ENCODE measurements at regions not wholly inside any gene's neighbourhood (a gene's known extent, or its start where the extent isn't known, plus 50 kb on each side); places are given as distances from the start of the nearest gene placed in this dataset.
A peak's percentile ranks its signal among the peaks of the same experiment; 100 is the strongest.
"Not testable (repeated sequence)": the region's sequence is repeated elsewhere in the genome, so short reads cannot be mapped to it uniquely, and the experiment has no call there.

- Mint-ChIP-seq H3K27me3 (ENCODE audit: insufficient read depth) (no peaks in the 10 kb centered on the region), H3K9me3 (no peaks in the 10 kb centered on the region), H3K36me3 (ENCODE audit: low read depth) (no peaks in the 10 kb centered on the region), H3K4me3 (no peak overlapping the region), H3K27ac (no peak overlapping the region), H3K4me1 (ENCODE audit: low read depth) (no peaks in the 10 kb centered on the region)
- peak; percentile 18 for DNase-seq
- no peak for TF ChIP-seq CTCF (IDR thresholded peaks at IDR 0.05)
Observed at GRCh38 chr3:86830566-86830965, 160.4 kb downstream of the VGLL3 start.

GRCh38 chr3:86828751-86829150 lies 162.2 kb downstream of the VGLL3 start:
- no peak for TF ChIP-seq CTCF (IDR thresholded peaks at IDR 0.05)
- Mint-ChIP-seq H3K27me3 (ENCODE audit: insufficient read depth) (no peaks in the 10 kb centered on the region), H3K27ac (no peak overlapping the region), H3K4me1 (ENCODE audit: low read depth) (no peaks in the 10 kb centered on the region), H3K36me3 (ENCODE audit: low read depth) (no peaks in the 10 kb centered on the region), H3K9me3 (no peaks in the 10 kb centered on the region), H3K4me3 (no peak overlapping the region)
- DNase-seq = no peak

- H3K27me3 Mint-ChIP-seq (ENCODE audit: insufficient read depth); H3K9me3 Mint-ChIP-seq; H3K4me3 Mint-ChIP-seq; H3K36me3 Mint-ChIP-seq (ENCODE audit: low read depth); DNase-seq; H3K27ac Mint-ChIP-seq; H3K4me1 Mint-ChIP-seq (ENCODE audit: low read depth): not testable (repeated sequence)
Observed at GRCh38 chr3:86827582-86827981, 163.4 kb downstream of the VGLL3 start.

GRCh38 chr3:86826292-86826691 lies 164.7 kb downstream of the VGLL3 start:
- Mint-ChIP-seq H3K4me3 (no peak overlapping the region), H3K4me1 (ENCODE audit: low read depth) (no peaks in the 10 kb centered on the region), H3K36me3 (ENCODE audit: low read depth) (no peaks in the 10 kb centered on the region), H3K27ac (no peak overlapping the region), H3K27me3 (ENCODE audit: insufficient read depth) (no peaks in the 10 kb centered on the region), H3K9me3 (no peaks in the 10 kb centered on the region)
- DNase-seq = no peak
- TF ChIP-seq CTCF (IDR thresholded peaks at IDR 0.05) = no peak

GRCh38 chr3:86815880-86816279 lies 175.1 kb downstream of the VGLL3 start:
- no peak overlapping the region for H3K27ac Mint-ChIP-seq
- H3K27me3 Mint-ChIP-seq (ENCODE audit: insufficient read depth) = no peaks in the 10 kb centered on the region; the same call in 1 of the 2 replicates
- H3K4me3 Mint-ChIP-seq = no peak overlapping the region

More at GRCh38 chr3:86815880-86816279, 175.1 kb downstream of the VGLL3 start:
- Mint-ChIP-seq H3K4me1 (ENCODE audit: low read depth) (peaks cover 28% of the 10 kb centered on the region), H3K36me3 (ENCODE audit: low read depth) (no peaks in the 10 kb centered on the region), H3K9me3 (no peaks in the 10 kb centered on the region)
- no peak for TF ChIP-seq CTCF (IDR thresholded peaks at IDR 0.05)
- peak; percentile 42 for DNase-seq

All from HFFc6 (cell line).